ENCODE measurements at regions not wholly inside any gene's neighbourhood (a gene's known extent, or its start where the extent isn't known, plus 50 kb on each side); places are given as distances from the start of the nearest gene placed in this dataset.

- no peak overlapping the region for H3K4me3 ChIP-seq
- no peaks in the 10 kb centered on the region for H3K9me3 ChIP-seq (replicated peaks)
- no peaks in the 10 kb centered on the region for H3K4me1 ChIP-seq (replicated peaks)
- no peak for DNase-seq (ENCODE audit: low read depth in 1 of 2, low spot score in 2 of 2)
- no peak overlapping the region for H3K27ac ChIP-seq
- no peaks in the 10 kb centered on the region for H3K36me3 ChIP-seq
- no peaks in the 10 kb centered on the region for H3K27me3 ChIP-seq (replicated peaks)
Observed at GRCh38 chr2:66995636-66996035, 401.5 kb upstream of the ETAA1 start.

GRCh38 chr2:67002618-67003371 lies 394.3 kb upstream of the ETAA1 start:
- Histone ChIP-seq H3K27me3 (replicated peaks) (no peaks in the 10 kb centered on the region), H3K36me3 (no peaks in the 10 kb centered on the region), H3K27ac (no peak overlapping the region), H3K4me1 (replicated peaks) (no peaks in the 10 kb centered on the region), H3K4me3 (no peak overlapping the region), H3K9me3 (replicated peaks) (no peaks in the 10 kb centered on the region)
- DNase-seq (ENCODE audit: low read depth in 1 of 2, low spot score in 2 of 2): no peak

GRCh38 chr2:67006373-67006960 lies 390.7 kb upstream of the ETAA1 start:
- H3K4me1 ChIP-seq (replicated peaks): no peaks in the 10 kb centered on the region
- H3K36me3 ChIP-seq: no peaks in the 10 kb centered on the region
- H3K27ac ChIP-seq: no peak overlapping the region
- H3K4me3 ChIP-seq: no peak overlapping the region
- DNase-seq (ENCODE audit: low read depth in 1 of 2, low spot score in 2 of 2): no peak
- no peaks in the 10 kb centered on the region for H3K9me3 ChIP-seq (replicated peaks)
- no peaks in the 10 kb centered on the region for H3K27me3 ChIP-seq (replicated peaks)

GRCh38 chr2:67008155-67008554 lies 389.0 kb upstream of the ETAA1 start:
- Histone ChIP-seq H3K4me3 (no peak overlapping the region), H3K4me1 (replicated peaks) (no peaks in the 10 kb centered on the region), H3K27me3 (replicated peaks) (0 out of 2 replicates have a peak, but pooled peaks cover 3% of the 10 kb centered on the region), H3K36me3 (no peaks in the 10 kb centered on the region), H3K9me3 (replicated peaks) (no peaks in the 10 kb centered on the region), H3K27ac (no peak overlapping the region)
- DNase-seq (ENCODE audit: low read depth in 1 of 2, low spot score in 2 of 2): no peak

- no peaks in the 10 kb centered on the region for H3K9me3 ChIP-seq (replicated peaks)
- H3K27me3 ChIP-seq (replicated peaks): 0 out of 2 replicates have a peak, but pooled peaks cover 3% of the 10 kb centered on the region
- H3K4me3 ChIP-seq: no peak overlapping the region
- H3K36me3 ChIP-seq: no peaks in the 10 kb centered on the region
- H3K4me1 ChIP-seq (replicated peaks): no peaks in the 10 kb centered on the region
- no peak overlapping the region for H3K27ac ChIP-seq
- DNase-seq (ENCODE audit: low read depth in 1 of 2, low spot score in 2 of 2): no peak
Observed at GRCh38 chr2:67012165-67012564, 385.0 kb upstream of the ETAA1 start.

- Histone ChIP-seq H3K4me3 (no peak overlapping the region), H3K36me3 (no peaks in the 10 kb centered on the region), H3K9me3 (replicated peaks) (no peaks in the 10 kb centered on the region), H3K27ac (no peak overlapping the region), H3K27me3 (replicated peaks) (0 out of 2 replicates have a peak, but pooled peaks cover 3% of the 10 kb centered on the region), H3K4me1 (replicated peaks) (no peaks in the 10 kb centered on the region)
- no peak for DNase-seq (ENCODE audit: low read depth in 1 of 2, low spot score in 2 of 2)
Observed at GRCh38 chr2:67013821-67014220, 383.3 kb upstream of the ETAA1 start.

GRCh38 chr2:67015681-67016080 lies 381.5 kb upstream of the ETAA1 start:
- H3K27ac ChIP-seq: no peak overlapping the region
- H3K4me3 ChIP-seq: no peak overlapping the region
- 0 out of 2 replicates have a peak, but pooled peaks cover 3% of the 10 kb centered on the region for H3K27me3 ChIP-seq (replicated peaks)
- no peaks in the 10 kb centered on the region for H3K36me3 ChIP-seq
- H3K9me3 ChIP-seq (replicated peaks): no peaks in the 10 kb centered on the region
- DNase-seq (ENCODE audit: low read depth in 1 of 2, low spot score in 2 of 2): no peak
- H3K4me1 ChIP-seq (replicated peaks): no peaks in the 10 kb centered on the region

- no peaks in the 10 kb centered on the region for H3K9me3 ChIP-seq (replicated peaks)
- no peaks in the 10 kb centered on the region for H3K27me3 ChIP-seq (replicated peaks)
- no peaks in the 10 kb centered on the region for H3K36me3 ChIP-seq
- no peaks in the 10 kb centered on the region for H3K4me1 ChIP-seq (replicated peaks)
- DNase-seq (ENCODE audit: low read depth in 1 of 2, low spot score in 2 of 2): no peak
- no peak overlapping the region for H3K27ac ChIP-seq
- no peak overlapping the region for H3K4me3 ChIP-seq
Observed at GRCh38 chr2:67018301-67018700, 378.8 kb upstream of the ETAA1 start.

- Histone ChIP-seq H3K4me1 (replicated peaks) (no peaks in the 10 kb centered on the region), H3K9me3 (replicated peaks) (no peaks in the 10 kb centered on the region), H3K36me3 (no peaks in the 10 kb centered on the region), H3K27me3 (replicated peaks) (no peaks in the 10 kb centered on the region), H3K27ac (no peak overlapping the region), H3K4me3 (no peak overlapping the region)
- no peak for DNase-seq (ENCODE audit: low read depth in 1 of 2, low spot score in 2 of 2)
Observed at GRCh38 chr2:67032076-67032475, 365.1 kb upstream of the ETAA1 start.

- H3K36me3 ChIP-seq: no peaks in the 10 kb centered on the region
- no peaks in the 10 kb centered on the region for H3K9me3 ChIP-seq (replicated peaks)
- no peaks in the 10 kb centered on the region for H3K27me3 ChIP-seq (replicated peaks)
- no peak overlapping the region for H3K27ac ChIP-seq
- H3K4me1 ChIP-seq (replicated peaks): no peaks in the 10 kb centered on the region
- DNase-seq (ENCODE audit: low read depth in 1 of 2, low spot score in 2 of 2): no peak
- H3K4me3 ChIP-seq: no peak overlapping the region
Observed at GRCh38 chr2:67036444-67036843, 360.7 kb upstream of the ETAA1 start.

GRCh38 chr2:67037655-67038054 lies 359.5 kb upstream of the ETAA1 start:
- no peaks in the 10 kb centered on the region for H3K27me3 ChIP-seq (replicated peaks)
- no peaks in the 10 kb centered on the region for H3K4me1 ChIP-seq (replicated peaks)
- no peaks in the 10 kb centered on the region for H3K36me3 ChIP-seq
- DNase-seq (ENCODE audit: low read depth in 1 of 2, low spot score in 2 of 2): no peak
- H3K9me3 ChIP-seq (replicated peaks): no peaks in the 10 kb centered on the region
- H3K27ac ChIP-seq: no peak overlapping the region
- no peak overlapping the region for H3K4me3 ChIP-seq

- Histone ChIP-seq H3K9me3 (replicated peaks) (no peaks in the 10 kb centered on the region), H3K4me3 (no peak overlapping the region), H3K27me3 (replicated peaks) (no peaks in the 10 kb centered on the region), H3K27ac (no peak overlapping the region), H3K36me3 (no peaks in the 10 kb centered on the region), H3K4me1 (replicated peaks) (no peaks in the 10 kb centered on the region)
- no peak for DNase-seq (ENCODE audit: low read depth in 1 of 2, low spot score in 2 of 2)
Observed at GRCh38 chr2:67038195-67038594, 358.9 kb upstream of the ETAA1 start.

- Histone ChIP-seq H3K27ac (no peak overlapping the region), H3K27me3 (replicated peaks) (no peaks in the 10 kb centered on the region), H3K9me3 (replicated peaks) (no peaks in the 10 kb centered on the region), H3K36me3 (no peaks in the 10 kb centered on the region), H3K4me1 (replicated peaks) (no peaks in the 10 kb centered on the region), H3K4me3 (no peak overlapping the region)
- DNase-seq (ENCODE audit: low read depth in 1 of 2, low spot score in 2 of 2): no peak
Observed at GRCh38 chr2:67039058-67039457, 358.1 kb upstream of the ETAA1 start.

- no peaks in the 10 kb centered on the region for H3K27me3 ChIP-seq (replicated peaks)
- DNase-seq (ENCODE audit: low read depth in 1 of 2, low spot score in 2 of 2): no peak
- H3K27ac ChIP-seq: no peak overlapping the region
- no peak overlapping the region for H3K4me3 ChIP-seq
- no peaks in the 10 kb centered on the region for H3K9me3 ChIP-seq (replicated peaks)
- no peaks in the 10 kb centered on the region for H3K4me1 ChIP-seq (replicated peaks)
- H3K36me3 ChIP-seq: no peaks in the 10 kb centered on the region
Observed at GRCh38 chr2:67039517-67040103, 357.5 kb upstream of the ETAA1 start.
